ENCODE measurements at regions not wholly inside any gene's neighbourhood (a gene's known extent, or its start where the extent isn't known, plus 50 kb on each side); places are given as distances from the start of the nearest gene placed in this dataset.

DNA sequence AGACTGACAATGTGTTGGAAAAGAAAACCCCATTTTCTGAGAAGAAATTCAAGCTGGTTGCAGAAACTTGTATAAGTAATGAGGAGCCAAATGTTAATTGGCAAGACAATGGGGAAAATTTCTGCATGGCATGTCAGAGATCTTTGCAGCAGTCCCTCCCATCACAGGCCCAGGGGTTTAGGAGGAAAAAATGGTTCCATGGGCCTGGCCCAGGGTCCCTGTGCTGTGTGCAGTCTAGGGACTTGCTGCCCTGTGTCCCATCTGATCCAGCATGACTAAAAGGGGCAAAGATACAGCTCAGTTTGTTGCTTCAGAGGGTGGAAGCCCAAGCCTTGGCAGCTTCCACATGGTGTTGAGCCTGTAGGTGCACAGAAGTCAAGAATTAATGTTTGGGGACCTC lies 440.3 kb upstream of the TPK1 start (continued):
- TF ChIP-seq, protein P1, sequence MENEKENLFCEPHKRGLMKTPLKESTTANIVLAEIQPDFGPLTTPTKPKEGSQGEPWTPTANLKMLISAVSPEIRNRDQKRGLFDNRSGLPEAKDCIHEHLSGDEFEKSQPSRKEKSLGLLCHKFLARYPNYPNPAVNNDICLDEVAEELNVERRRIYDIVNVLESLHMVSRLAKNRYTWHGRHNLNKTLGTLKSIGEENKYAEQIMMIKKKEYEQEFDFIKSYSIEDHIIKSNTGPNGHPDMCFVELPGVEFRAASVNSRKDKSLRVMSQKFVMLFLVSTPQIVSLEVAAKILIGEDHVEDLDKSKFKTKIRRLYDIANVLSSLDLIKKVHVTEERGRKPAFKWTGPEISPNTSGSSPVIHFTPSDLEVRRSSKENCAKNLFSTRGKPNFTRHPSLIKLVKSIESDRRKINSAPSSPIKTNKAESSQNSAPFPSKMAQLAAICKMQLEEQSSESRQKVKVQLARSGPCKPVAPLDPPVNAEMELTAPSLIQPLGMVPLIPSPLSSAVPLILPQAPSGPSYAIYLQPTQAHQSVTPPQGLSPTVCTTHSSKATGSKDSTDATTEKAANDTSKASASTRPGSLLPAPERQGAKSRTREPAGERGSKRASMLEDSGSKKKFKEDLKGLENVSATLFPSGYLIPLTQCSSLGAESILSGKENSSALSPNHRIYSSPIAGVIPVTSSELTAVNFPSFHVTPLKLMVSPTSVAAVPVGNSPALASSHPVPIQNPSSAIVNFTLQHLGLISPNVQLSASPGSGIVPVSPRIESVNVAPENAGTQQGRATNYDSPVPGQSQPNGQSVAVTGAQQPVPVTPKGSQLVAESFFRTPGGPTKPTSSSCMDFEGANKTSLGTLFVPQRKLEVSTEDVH (IDR thresholded peaks at IDR 0.05; ENCODE audit: low read depth, partially characterized antibody), result no peak
- no peak for TF ChIP-seq NR2C2 (IDR thresholded peaks at IDR 0.05; ENCODE audit: borderline replicate concordance, control insufficient read depth, insufficient read length, low read depth)
- TF ChIP-seq, protein P2, sequence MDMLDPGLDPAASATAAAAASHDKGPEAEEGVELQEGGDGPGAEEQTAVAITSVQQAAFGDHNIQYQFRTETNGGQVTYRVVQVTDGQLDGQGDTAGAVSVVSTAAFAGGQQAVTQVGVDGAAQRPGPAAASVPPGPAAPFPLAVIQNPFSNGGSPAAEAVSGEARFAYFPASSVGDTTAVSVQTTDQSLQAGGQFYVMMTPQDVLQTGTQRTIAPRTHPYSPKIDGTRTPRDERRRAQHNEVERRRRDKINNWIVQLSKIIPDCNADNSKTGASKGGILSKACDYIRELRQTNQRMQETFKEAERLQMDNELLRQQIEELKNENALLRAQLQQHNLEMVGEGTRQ (IDR thresholded peaks at IDR 0.05; ENCODE audit: borderline replicate concordance, low read depth, low read length), result no peak
- TF ChIP-seq MEF2A (IDR thresholded peaks at IDR 0.05; ENCODE audit: insufficient read depth, low read depth, low read length), result no peak
- TF ChIP-seq EZH2 (IDR thresholded peaks at IDR 0.05; ENCODE audit: borderline replicate concordance, control insufficient read depth, low read depth, low read length), result no peak
- TF ChIP-seq SP1 (IDR thresholded peaks at IDR 0.05; ENCODE audit: low read depth, low read length), result no peak
- TF ChIP-seq RAD21 (IDR thresholded peaks at IDR 0.05; ENCODE audit: insufficient read depth, low read depth, low read length), result no peak
- no peak for TF ChIP-seq POLR2AphosphoS2 (IDR thresholded peaks at IDR 0.05; ENCODE audit: low read depth, low read length)
- no peak for TF ChIP-seq YY1 (IDR thresholded peaks at IDR 0.05; ENCODE audit: low read depth, low read length)
- no peak for TF ChIP-seq RFX5 (IDR thresholded peaks at IDR 0.05; ENCODE audit: low read depth, low read length)
- TF ChIP-seq, protein P3, sequence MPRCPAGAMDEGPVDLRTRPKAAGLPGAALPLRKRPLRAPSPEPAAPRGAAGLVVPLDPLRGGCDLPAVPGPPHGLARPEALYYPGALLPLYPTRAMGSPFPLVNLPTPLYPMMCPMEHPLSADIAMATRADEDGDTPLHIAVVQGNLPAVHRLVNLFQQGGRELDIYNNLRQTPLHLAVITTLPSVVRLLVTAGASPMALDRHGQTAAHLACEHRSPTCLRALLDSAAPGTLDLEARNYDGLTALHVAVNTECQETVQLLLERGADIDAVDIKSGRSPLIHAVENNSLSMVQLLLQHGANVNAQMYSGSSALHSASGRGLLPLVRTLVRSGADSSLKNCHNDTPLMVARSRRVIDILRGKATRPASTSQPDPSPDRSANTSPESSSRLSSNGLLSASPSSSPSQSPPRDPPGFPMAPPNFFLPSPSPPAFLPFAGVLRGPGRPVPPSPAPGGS (IDR thresholded peaks at IDR 0.05; ENCODE audit: borderline replicate concordance, insufficient read depth, low read depth, low read length, poor library complexity, severe bottlenecking), result no peak
- no peak for TF ChIP-seq TCF7 (IDR thresholded peaks at IDR 0.05; ENCODE audit: borderline replicate concordance)
- TF ChIP-seq, protein P4, sequence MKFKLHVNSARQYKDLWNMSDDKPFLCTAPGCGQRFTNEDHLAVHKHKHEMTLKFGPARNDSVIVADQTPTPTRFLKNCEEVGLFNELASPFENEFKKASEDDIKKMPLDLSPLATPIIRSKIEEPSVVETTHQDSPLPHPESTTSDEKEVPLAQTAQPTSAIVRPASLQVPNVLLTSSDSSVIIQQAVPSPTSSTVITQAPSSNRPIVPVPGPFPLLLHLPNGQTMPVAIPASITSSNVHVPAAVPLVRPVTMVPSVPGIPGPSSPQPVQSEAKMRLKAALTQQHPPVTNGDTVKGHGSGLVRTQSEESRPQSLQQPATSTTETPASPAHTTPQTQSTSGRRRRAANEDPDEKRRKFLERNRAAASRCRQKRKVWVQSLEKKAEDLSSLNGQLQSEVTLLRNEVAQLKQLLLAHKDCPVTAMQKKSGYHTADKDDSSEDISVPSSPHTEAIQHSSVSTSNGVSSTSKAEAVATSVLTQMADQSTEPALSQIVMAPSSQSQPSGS (IDR thresholded peaks at IDR 0.05; ENCODE audit: low read length), result no peak
- TF ChIP-seq, protein P5, sequence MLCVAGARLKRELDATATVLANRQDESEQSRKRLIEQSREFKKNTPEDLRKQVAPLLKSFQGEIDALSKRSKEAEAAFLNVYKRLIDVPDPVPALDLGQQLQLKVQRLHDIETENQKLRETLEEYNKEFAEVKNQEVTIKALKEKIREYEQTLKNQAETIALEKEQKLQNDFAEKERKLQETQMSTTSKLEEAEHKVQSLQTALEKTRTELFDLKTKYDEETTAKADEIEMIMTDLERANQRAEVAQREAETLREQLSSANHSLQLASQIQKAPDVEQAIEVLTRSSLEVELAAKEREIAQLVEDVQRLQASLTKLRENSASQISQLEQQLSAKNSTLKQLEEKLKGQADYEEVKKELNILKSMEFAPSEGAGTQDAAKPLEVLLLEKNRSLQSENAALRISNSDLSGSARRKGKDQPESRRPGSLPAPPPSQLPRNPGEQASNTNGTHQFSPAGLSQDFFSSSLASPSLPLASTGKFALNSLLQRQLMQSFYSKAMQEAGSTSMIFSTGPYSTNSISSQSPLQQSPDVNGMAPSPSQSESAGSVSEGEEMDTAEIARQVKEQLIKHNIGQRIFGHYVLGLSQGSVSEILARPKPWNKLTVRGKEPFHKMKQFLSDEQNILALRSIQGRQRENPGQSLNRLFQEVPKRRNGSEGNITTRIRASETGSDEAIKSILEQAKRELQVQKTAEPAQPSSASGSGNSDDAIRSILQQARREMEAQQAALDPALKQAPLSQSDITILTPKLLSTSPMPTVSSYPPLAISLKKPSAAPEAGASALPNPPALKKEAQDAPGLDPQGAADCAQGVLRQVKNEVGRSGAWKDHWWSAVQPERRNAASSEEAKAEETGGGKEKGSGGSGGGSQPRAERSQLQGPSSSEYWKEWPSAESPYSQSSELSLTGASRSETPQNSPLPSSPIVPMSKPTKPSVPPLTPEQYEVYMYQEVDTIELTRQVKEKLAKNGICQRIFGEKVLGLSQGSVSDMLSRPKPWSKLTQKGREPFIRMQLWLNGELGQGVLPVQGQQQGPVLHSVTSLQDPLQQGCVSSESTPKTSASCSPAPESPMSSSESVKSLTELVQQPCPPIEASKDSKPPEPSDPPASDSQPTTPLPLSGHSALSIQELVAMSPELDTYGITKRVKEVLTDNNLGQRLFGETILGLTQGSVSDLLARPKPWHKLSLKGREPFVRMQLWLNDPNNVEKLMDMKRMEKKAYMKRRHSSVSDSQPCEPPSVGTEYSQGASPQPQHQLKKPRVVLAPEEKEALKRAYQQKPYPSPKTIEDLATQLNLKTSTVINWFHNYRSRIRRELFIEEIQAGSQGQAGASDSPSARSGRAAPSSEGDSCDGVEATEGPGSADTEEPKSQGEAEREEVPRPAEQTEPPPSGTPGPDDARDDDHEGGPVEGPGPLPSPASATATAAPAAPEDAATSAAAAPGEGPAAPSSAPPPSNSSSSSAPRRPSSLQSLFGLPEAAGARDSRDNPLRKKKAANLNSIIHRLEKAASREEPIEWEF (IDR thresholded peaks at IDR 0.05; ENCODE audit: insufficient replicate concordance, low read depth, low read length), result no peak
- no peak for TF ChIP-seq CBX5 (IDR thresholded peaks at IDR 0.05; ENCODE audit: low read depth)
